Effector CD4-positive, alpha-beta T cell (primary cell): ENCODE measurements at regions not wholly inside any gene's neighbourhood (a gene's known extent, or its start where the extent isn't known, plus 50 kb on each side); places are given as distances from the start of the nearest gene placed in this dataset.
"Not testable (repeated sequence)": the region's sequence is repeated elsewhere in the genome, so short reads cannot be mapped to it uniquely, and the experiment has no call there.

Experiments used
- DNase-seq: peaks from one replicate; pipeline ENCODE4 v3.0.0-alpha.2; 2020

DNA sequence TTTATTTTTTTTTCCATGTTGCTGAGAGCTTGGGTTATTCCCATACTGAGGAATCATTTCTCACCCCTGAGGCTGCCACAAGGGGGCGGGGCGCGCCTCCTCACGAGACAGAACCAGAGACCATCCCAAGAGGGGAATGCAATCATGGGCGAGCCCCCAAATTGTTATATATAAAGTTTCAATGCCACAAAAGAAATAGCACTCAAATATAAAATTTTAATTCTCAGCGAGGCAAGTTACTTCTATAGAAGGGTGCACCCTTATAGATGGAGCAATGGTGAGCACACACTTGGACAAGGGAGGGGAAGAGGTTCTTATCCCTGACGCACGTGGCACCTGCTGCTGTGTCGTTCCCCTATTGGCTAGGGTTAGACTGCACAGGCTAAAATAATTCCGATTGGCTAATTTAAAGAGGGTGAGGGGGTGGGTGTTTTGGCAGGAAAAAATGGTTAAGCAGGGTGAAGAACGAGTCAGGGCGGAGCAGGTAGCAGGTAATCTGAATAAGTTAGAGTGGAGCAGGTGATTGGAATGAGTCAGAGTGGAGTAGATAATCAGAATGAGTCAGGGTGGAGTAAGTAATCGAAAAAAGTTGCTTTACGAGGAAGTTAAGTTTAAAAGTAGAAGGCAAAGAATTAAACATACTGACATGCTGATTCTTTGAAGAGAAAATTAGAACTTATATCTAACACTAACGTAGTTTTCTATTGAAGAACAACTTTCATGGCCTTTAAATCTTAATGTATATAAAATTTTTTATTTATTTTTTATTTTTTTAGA is 177.5 kb downstream of the MTCL1 start:
- DNase-seq: no peak

DNA sequence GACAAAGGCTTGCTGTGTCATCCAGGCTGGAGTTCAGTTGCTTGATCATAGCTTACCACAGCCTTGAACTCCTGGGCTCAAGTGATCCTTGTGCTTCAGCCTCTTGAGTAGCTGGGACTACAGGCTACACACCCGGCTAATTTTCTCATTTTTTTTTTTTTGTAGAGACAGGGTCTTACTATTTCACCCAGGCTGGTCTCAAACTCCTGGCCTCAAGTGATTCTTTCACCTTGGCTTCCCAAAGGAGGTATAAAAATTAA is 178.0 kb downstream of the MTCL1 start:
- DNase-seq: no peak

DNA sequence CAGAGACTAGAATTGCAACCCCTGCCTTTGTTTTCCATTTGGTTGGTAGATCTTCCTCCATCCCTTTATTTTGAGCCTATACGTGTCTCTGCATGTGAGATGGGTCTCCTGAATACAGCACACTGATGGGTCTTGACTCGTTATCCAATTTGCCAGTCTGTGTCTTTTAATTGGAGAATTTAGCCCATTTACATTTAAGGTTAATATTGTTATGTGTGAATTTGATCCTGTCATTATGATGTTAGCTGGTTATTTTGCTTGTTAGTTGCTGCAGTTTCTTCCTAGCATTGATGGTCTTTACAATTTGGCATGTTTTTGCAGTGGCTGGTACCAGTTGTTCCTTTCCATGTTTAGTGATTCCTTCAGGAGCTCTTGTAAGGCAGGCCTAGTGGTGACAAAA is 182.5 kb downstream of the MTCL1 start:
- not testable (repeated sequence) for DNase-seq

DNA sequence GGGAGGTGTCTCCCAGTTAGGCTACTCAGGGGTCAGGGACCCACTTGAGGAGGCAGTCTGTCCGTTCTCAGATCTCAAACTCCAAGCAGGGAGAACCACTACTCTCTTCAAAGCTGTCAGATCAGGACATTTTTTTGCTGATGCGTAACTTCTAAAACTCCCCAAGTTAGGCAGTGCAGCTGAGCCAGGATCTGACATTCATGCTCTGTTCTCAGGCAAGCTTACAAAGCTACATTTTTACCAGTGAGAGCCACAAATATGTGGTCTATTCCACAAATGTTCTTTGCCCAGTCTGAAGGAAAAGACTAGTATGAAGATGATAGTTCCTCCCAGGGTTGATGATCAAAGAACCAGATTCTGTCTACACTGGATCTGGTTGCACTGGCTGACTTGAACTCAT is 184.1 kb downstream of the MTCL1 start:
- no peak for DNase-seq

DNA sequence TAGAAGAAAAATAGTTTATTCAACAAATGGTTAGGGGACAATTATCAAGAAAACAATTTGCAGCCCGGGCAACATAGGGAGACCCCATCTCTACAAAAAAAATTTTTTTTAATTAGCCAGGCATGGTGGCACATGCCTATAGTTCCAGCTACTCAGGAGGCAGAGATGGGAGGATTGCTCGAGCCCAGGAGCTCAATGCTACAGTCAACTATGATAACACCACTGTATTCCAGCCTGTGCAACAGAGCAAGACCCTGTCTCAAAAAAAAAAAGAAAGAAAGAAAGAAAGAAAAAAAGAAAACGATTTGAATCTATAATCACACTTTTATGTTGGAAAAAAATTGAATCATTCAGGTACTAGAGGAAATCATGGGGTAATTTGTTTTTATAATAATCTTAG is 185.1 kb downstream of the MTCL1 start:
- not testable (repeated sequence) for DNase-seq

DNA sequence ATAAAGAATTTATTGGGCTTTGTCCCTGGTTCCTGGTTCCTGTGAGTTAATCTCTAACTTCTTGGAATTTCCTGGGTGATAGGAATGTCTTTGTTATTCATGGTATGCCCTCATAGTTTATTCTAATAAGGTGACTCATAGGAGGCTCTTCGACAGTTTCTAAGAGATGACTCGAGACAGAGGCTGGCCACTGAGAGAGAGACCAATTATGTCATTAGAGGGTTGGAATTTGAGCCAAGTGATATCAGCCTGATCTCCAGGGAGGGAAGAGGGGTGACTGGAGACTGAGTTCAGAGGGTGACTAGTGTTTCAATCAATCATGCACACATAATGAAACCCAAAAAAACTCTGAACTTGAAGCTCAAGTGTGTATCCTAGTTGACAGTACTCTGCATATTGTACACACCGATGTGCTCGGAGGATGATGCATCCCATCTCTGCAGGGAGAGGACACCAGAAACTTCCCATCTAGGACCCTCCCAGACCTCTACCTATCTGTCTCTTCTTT is 185.7 kb downstream of the MTCL1 start:
- no peak for DNase-seq

DNA sequence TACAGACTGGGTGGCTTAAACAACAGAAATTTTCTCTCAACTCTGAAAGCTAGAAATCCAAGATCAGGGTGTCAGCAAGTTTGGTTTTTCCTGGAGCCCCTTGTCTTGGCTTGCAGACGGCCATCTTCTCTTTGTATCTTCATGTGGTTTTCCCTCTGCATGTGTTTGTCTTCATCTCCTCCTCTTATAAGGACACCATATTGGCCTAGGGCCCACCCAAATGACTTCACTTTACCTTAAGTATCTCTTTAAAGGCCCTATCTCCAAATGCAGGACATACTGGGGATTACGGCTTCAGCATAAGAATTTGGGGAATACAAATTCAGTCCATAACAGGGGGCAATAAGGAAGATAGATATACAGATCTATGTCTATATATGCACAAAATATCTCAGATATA is 187.9 kb downstream of the MTCL1 start:
- DNase-seq: no peak

DNA sequence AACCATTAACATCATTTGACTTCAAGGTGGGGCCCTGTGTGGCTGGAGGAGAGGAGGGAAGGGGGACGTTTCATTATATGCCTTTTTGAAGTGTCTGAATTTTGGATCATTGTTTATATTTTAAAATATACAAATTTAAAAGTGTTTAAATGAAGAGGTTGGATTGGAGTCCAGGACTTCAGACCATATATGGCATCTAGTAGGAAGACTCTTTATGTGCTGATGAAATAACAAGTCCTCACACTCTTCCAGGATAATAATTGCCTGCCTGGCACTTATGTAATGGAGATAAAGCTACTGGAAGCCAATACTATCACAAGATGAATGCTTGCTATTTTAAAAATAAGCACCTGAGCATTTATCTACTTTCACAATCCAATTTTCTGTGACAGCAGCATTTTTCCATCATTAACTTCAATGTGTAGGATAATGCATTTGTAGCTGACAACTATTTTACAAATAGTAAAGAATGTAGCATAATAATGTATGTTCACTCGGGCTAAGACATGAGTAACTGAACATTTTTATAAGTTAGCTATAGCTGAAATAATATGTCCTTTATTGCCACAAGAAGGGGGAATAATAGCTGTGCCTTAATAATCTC is 188.4 kb downstream of the MTCL1 start:
- no peak for DNase-seq

DNA sequence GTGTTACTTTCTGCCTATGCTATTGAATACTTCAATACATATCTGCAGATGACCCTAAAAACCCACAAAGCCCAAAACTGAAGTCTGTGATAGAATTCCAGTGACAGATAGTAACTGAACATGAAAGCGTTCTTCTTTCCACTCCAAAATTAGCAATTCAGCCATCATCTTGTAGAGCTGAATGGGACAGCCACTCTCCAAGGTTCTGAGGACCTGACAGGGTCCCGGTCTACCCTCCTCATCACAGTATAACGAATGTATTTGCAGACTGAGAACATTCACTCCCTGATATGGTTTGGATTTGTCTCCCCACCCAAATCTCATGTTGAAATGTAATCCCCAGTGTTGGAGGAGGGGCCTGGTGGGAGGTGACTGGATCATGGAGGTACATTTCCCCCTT is 189.5 kb downstream of the MTCL1 start:
- DNase-seq: no peak

DNA sequence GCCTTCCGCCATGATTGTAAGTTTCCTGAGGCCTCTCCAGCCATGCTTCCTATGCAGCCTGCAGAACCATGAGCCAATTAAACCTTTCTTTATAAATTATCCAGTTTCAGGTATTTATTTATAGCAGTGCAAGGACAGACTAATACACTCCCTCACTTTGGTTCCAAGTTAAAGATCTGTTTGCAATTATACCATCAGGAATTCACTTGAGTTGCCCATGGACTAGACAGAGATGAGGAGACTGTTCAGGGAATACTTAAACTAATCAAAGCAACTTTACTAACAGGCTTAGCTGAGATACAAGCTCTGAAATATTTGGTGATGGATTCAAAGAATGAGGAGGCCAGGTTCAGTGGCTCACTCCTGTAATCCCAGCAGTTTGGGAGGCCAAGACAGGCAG is 190.0 kb downstream of the MTCL1 start:
- DNase-seq: no peak

DNA sequence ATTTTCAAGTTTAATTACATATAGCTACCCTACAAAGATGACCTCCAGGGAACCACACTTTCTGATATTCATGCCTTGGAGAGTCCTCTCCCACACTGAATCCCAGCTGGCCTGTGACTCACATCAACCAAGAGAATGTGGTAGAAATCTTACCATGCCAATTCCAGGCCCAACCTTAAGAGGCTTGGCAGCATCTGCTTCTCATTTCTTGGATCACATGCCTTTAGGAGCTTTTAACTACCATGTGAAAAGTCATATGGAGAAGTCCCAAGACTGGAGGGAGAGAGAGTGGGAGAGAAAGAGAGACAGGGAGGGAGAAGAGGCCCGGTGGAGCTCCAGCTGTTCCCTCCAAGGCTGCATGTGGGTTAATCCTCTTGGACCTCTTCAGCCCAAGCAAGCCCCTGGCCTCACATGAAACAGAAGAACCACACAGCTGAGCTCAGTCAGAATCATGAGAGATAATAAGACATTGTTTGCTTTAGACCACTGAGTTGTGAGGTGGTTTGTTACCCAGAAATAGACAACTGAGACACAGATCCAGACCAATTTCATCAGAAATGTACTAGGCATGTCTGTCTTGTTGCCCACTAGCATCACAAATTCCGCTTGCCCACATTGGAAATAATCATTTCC is 190.7 kb downstream of the MTCL1 start:
- DNase-seq: no peak

DNA sequence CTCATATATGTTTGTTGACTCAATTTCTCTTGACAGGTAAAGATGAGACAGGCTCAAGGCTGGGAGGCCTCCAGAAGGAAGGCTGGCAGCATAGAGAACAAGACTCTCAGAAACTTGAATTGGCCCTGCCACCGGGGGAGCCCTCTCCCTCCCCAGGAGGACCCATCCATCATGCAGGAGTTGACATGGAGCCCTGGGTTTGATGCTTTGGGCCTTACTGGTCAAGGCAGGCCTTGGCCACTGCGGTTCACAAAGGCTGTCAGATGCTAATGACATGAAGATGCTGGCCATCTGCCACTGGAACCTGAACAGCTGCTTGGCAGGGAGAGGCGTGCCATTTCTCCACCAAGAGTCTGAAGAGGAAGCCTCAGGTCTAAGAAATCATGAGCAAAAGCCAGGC is 193.6 kb downstream of the MTCL1 start:
- no peak for DNase-seq

DNA sequence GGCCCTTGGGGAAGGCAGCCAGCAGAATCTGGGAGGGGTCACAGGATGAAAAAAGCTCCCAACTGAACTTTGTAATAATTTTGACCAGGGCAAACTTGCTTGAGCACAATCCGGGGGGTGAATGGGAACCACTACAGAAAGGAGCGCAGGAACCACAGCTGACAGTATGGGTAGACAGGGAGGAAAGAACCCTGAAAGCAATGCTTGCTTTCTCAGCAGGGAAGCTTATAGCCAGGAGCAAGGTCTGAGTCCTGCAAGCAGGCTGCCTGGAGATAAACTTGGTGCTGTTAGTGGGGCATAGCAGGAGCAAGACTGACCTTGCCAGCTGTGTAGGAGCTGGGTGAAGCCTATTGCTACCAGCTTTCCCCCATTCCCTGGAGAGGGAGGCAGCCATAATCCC is 195.2 kb downstream of the MTCL1 start:
- DNase-seq: no peak

DNA sequence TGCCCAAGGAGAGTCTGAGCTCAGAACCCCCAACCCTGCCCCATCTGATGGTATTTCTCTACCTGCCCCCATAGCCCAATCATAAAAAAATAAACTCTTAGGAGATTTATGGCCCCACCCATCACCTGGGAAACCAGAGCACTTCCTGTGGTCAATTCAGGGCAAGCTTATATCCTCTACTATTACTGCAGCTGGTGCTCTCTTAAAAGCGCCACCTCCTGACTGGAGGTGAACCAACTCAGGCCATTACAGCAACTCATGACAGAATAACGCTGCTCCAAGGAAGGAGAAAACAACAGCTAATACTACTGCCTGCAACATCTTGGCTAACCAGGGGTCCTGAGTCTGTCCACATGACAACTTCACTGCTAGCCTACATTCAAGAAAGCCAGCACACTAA is 195.7 kb downstream of the MTCL1 start:
- no peak for DNase-seq

DNA sequence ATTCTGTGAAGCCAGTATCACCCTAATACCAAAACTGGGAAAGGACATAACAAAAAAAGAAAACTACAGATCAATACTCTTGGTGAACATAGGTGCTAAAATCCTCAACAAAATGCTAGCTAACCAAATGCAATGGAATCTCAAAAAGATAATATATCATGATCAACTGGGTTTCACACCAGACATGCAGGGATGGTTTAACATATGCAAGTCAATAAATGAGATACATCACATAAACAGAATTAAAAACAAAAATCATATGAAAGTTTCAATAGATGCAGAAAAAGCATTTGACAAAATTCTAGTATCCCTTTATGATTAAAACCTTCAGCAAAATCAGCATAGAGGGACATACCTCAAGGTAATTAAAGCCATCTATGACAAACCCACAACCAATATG is 198.2 kb upstream of the NDUFV2 start:
- no peak for DNase-seq

DNA sequence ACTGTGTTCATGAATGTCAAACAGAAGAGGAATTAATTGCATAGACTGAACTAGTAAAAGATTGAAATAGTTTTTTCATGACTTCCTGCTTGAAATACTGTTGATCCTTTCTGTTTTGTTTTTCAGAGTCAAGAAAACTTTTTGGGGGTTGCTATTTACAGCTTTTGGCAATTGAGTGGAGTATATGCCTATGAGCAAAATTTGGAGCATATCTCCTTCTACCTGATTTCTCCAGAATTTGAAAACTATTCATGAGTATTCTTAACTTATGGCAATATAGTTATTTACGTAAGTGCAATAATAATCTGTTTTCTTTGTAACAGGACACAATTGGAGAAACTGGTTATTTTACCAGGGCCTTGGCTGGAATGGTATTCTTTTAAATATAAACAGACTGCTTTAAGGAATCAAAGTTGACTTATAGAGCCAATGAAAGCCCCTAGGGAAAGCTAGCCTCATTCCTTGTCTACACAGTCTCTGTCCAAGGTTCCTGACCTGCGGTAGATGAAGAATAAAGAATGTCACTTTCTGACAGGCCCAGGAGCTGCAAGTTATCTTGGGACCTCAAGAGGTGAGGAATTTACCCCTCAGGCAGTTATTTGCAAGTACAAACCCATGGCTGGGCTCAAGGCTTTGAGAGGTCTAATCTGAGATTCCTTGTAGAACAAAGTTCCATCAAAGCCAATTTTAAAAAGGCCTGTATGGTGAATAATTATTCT is 193.5 kb upstream of the NDUFV2 start:
- no peak for DNase-seq

DNA sequence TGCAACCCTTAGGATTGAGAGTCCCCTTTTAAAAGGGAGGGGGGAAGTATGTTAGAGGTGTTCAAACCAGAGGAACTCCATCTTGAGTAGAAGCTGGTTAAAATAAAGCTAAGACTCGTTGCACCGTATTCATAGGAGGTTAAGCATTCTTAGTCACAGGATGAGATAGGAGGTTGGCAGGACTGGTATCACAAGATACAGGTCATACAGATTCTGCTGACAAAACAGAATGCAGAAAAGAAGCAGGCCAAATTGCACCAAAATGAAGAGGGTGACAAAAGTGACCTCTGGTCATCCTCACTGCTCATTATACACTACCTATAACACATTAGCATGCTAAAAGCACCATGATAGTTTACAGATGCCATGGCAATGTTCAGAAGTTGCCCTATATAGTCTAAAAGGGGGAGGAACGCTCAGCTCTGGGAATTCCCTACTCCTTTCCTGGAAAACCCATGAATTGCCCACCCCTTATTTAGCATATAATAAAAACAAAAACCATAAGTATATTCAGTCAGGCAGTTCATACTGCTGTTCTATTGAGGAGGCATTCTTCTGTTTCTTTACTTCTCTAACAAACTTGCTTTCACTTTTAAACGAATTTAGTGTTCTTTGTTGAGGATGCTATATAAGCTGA is 192.2 kb upstream of the NDUFV2 start:
- DNase-seq: no peak

DNA sequence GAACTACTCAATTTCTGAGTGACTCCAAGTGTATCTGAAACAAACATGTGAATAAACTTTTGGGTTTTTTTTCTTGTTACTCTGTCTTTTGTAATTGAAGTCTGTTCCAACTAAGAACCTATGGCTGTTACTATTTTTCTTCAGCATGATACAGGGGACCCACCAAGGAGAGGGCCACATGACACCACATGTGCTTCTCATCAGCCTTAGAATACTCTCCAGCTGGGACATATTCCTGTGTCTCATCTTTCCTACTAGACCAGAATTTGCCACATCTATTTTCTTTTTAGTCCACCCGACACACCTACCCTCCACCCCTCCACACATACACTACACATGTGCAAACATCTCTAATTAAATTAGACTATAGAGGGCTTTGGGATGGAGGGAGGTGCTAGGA is 191.7 kb upstream of the NDUFV2 start:
- DNase-seq: no peak

DNA sequence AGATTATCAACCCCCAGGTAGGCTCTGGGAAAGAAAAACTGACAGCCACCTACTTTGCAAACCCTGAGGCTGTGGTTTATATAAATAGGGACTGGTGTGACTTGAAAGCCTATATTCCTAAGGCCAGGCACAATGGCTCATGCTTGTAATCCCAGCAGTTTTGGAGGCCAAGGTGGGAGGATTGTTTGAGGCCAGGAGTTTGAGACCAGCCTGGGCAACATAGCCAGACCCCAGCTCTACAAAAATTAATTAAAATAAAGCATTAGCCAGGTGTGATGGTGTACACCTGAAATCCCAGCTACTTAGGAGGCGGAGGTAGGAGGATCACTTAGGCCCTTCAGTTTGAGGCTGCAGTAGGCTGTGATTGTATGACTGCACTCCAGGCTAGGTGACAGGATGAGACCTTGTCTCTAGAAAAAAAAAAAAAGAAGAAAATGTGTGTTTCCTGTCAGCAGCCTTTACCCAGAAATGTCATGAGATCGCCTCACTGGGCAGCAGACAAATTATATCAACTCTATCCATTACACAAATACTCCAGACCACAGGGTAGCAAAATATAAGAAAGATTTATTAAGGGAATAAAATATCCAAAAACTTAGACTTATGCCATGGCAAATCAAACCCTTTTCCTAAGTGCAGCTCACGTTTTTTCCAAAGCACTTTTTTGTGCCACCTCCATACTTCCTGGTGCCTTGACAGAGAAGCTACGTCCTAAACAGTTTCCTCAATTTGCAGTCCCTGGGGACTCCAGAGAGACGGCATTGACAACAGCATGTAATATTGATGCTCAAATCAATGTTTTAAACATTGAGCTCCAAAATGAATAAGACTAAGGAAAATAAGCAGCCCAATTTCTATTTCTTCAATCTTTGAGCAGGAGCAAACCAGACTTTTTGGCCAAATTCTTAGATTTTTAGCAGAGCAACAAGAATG is 190.8 kb upstream of the NDUFV2 start:
- DNase-seq: no peak

DNA sequence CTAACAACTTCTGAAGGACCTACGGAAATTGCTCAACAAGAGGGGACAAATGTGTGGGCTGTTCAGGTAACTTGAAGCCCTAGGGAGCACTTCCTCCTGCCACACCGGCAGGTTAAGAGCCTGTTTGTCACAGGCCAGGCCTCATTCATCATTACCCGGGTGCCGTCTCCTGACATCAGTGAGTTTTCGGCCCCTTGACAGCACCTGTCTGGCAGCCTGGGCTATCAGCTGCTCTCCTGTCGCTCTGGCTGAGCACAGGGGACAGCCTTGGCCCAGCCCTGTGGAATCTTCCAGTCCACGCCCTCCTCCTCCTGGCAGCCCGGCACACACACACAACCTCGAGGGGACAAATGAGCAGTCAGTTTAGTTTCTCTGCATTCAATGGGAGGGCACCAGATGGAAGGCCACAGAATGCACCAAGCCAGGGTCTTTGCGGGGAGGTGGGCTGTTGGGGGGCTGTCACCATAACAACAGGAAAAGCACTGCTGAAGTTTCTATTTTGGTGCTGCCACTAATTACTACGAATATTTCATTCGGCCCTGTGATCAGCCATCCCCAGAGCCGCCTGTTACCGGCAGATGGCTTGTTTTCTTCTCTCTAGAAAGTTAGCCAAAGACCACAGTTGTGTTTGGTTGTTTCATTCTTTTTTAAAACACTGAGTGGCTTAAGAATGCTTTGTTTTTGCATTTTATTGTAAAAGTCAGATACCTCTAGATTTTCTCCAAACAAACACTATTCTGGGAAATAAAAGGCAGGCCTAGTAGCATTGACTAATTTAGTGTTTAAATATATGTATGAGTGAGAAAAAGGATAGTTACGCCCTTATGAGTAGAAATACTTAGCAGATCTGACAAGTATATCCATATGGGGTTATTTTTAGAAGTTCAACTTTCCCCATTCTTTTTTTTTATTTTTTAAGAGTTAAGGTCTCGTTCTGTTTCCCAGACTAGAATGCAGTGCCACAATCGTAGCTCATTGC is 189.9 kb upstream of the NDUFV2 start:
- DNase-seq: no peak
